Ishikawa (cell line): ENCODE measurements at regions not wholly inside any gene's neighbourhood (a gene's known extent, or its start where the extent isn't known, plus 50 kb on each side); places are given as distances from the start of the nearest gene placed in this dataset.

Experiments
- CEBPB ChIP-seq: IDR thresholded peaks from 2 replicates; pipeline ENCODE4 v1.6.1; 2012
- CREB1 ChIP-seq: IDR thresholded peaks from 2 replicates; pipeline ENCODE4 v1.6.1; 2012; ENCODE audit warnings: low read depth
- EGR1 ChIP-seq: IDR thresholded peaks from 2 replicates; pipeline ENCODE4 v1.6.1; 2012
- EP300 ChIP-seq: IDR thresholded peaks from 2 replicates; pipeline ENCODE4 v1.6.1; 2012; ENCODE audit warnings: borderline replicate concordance
- FOXM1 ChIP-seq: IDR thresholded peaks from 2 replicates; pipeline ENCODE4 v1.6.1; 2012; ENCODE audit warnings: low read depth, borderline replicate concordance
- MAX ChIP-seq: IDR thresholded peaks from 2 replicates; pipeline ENCODE4 v1.6.1; 2012
- NFIC ChIP-seq: IDR thresholded peaks from 2 replicates; pipeline ENCODE4 v1.6.1; 2012
- RAD21 ChIP-seq: IDR thresholded peaks from 2 replicates; pipeline ENCODE4 v1.6.1; 2012; ENCODE audit warnings: low read depth
- REST ChIP-seq: IDR thresholded peaks from 2 replicates; pipeline ENCODE4 v1.6.1; 2012; ENCODE audit warnings: low read depth, mild to moderate bottlenecking
- TAF1 ChIP-seq: IDR thresholded peaks from 2 replicates; pipeline ENCODE4 v1.6.1; 2012; ENCODE audit warnings: low read depth, mild to moderate bottlenecking
- TCF12 ChIP-seq: IDR thresholded peaks from 2 replicates; pipeline ENCODE4 v1.6.1; 2012; ENCODE audit warnings: low read depth
- TEAD4 ChIP-seq: IDR thresholded peaks from 2 replicates; pipeline ENCODE4 v1.6.1; 2012
- USF1 ChIP-seq: IDR thresholded peaks from 2 replicates; pipeline ENCODE4 v1.6.1; 2012
- YY1 ChIP-seq: IDR thresholded peaks from 2 replicates; pipeline ENCODE4 v1.6.1; 2012; ENCODE audit warnings: low read depth
- ZBTB7A ChIP-seq: IDR thresholded peaks from 2 replicates; pipeline ENCODE4 v1.6.1; 2012; ENCODE audit warnings: low read depth

- no peak for TF ChIP-seq NFIC
- no peak for TF ChIP-seq YY1
- no peak for TF ChIP-seq EP300
- TF ChIP-seq CREB1 = no peak
- TF ChIP-seq TCF12 = no peak
- no peak for TF ChIP-seq TEAD4
- TF ChIP-seq USF1 = no peak
- no peak for TF ChIP-seq CEBPB
- no peak for TF ChIP-seq MAX
- TF ChIP-seq EGR1 = no peak
- TF ChIP-seq REST = no peak
- no peak for TF ChIP-seq TAF1
- TF ChIP-seq RAD21 = no peak
- no peak for TF ChIP-seq ZBTB7A
Observed at GRCh38 chr11:87659807-87660206, 515.4 kb downstream of the RAB38 start.

GRCh38 chr11:87645626-87646025 lies 529.6 kb downstream of the RAB38 start:
- TF ChIP-seq YY1 = no peak
- TF ChIP-seq CREB1 = no peak
- no peak for TF ChIP-seq MAX
- TF ChIP-seq TEAD4 = no peak
- no peak for TF ChIP-seq EP300
- TF ChIP-seq RAD21 = no peak
- no peak for TF ChIP-seq REST
- TF ChIP-seq NFIC = no peak
- TF ChIP-seq ZBTB7A = no peak
- TF ChIP-seq CEBPB = no peak
- TF ChIP-seq TCF12 = no peak

- TF ChIP-seq RAD21 (no peak), NFIC (no peak), EGR1 (no peak), MAX (no peak), ZBTB7A (no peak), FOXM1 (no peak), TCF12 (no peak), TEAD4 (no peak)
Observed at GRCh38 chr11:87639753-87640364, 535.4 kb downstream of the RAB38 start.

- TF ChIP-seq CREB1 (no peak), RAD21 (no peak), YY1 (no peak), NFIC (no peak), FOXM1 (no peak), TCF12 (no peak), MAX (no peak), EP300 (no peak)
Observed at GRCh38 chr11:87635001-87635400, 540.2 kb downstream of the RAB38 start.

GRCh38 chr11:87634331-87634730 lies 540.9 kb downstream of the RAB38 start:
- TF ChIP-seq YY1 (no peak), USF1 (no peak), MAX (no peak), TAF1 (no peak), ZBTB7A (no peak)

- TF ChIP-seq CREB1 (no peak), ZBTB7A (no peak), TCF12 (no peak), TEAD4 (no peak), NFIC (no peak), YY1 (no peak), CEBPB (no peak), EP300 (no peak), REST (no peak), RAD21 (no peak), FOXM1 (no peak), MAX (no peak), USF1 (no peak), TAF1 (no peak), EGR1 (no peak)
Observed at GRCh38 chr11:87628957-87629356, 546.3 kb downstream of the RAB38 start.
